ENCODE measurements at regions not wholly inside any gene's neighbourhood (a gene's known extent, or its start where the extent isn't known, plus 50 kb on each side); places are given as distances from the start of the nearest gene placed in this dataset.
A peak's percentile ranks its signal among the peaks of the same experiment; 100 is the strongest.
"Not testable (repeated sequence)": the region's sequence is repeated elsewhere in the genome, so short reads cannot be mapped to it uniquely, and the experiment has no call there.

GRCh38 chr9:104993291-104993963 lies 65.5 kb upstream of the ABCA1 start:
- no peak overlapping the region for H3K4me3 ChIP-seq (replicated peaks; ENCODE audit: low read depth, low read length)

GRCh38 chr9:104997536-104997935 lies 69.6 kb upstream of the ABCA1 start:
- DNase-seq (ENCODE audit: low read depth), result no peak
- no peak for TF ChIP-seq CTCF (IDR thresholded peaks at IDR 0.05; ENCODE audit: low read length, missing control alignments)
- H3K4me3 ChIP-seq (replicated peaks; ENCODE audit: low read depth, low read length), result no peak overlapping the region

More at GRCh38 chr9:104993291-104993963, 65.5 kb upstream of the ABCA1 start:
- DNase-seq (ENCODE audit: low read depth), result peak; percentile 95
- no peak for TF ChIP-seq CTCF (IDR thresholded peaks at IDR 0.05; ENCODE audit: low read length, missing control alignments)

GRCh38 chr9:104999136-104999535 lies 71.2 kb upstream of the ABCA1 start:
- TF ChIP-seq CTCF (IDR thresholded peaks at IDR 0.05; ENCODE audit: low read length, missing control alignments), result no peak
- no peak overlapping the region for H3K4me3 ChIP-seq (replicated peaks; ENCODE audit: low read depth, low read length)
- no peak for DNase-seq (ENCODE audit: low read depth)

GRCh38 chr9:105000529-105000928 lies 72.6 kb upstream of the ABCA1 start:
- not testable (repeated sequence) for DNase-seq (ENCODE audit: low read depth); H3K4me3 ChIP-seq (replicated peaks; ENCODE audit: low read depth, low read length)

GRCh38 chr9:105004466-105005090 lies 76.6 kb upstream of the ABCA1 start:
- TF ChIP-seq CTCF (IDR thresholded peaks at IDR 0.05; ENCODE audit: low read length, missing control alignments), result no peak
- no peak overlapping the region for H3K4me3 ChIP-seq (replicated peaks; ENCODE audit: low read depth, low read length)
- DNase-seq (ENCODE audit: low read depth), result no peak

GRCh38 chr9:105005186-105005585 lies 77.2 kb upstream of the ABCA1 start:
- TF ChIP-seq CTCF (IDR thresholded peaks at IDR 0.05; ENCODE audit: low read length, missing control alignments), result no peak
- no peak overlapping the region for H3K4me3 ChIP-seq (replicated peaks; ENCODE audit: low read depth, low read length)
- DNase-seq (ENCODE audit: low read depth), result no peak

GRCh38 chr9:105006514-105006913 lies 78.6 kb upstream of the ABCA1 start:
- no peak overlapping the region for H3K4me3 ChIP-seq (replicated peaks; ENCODE audit: low read depth, low read length)
- no peak for DNase-seq (ENCODE audit: low read depth)
- TF ChIP-seq CTCF (IDR thresholded peaks at IDR 0.05; ENCODE audit: low read length, missing control alignments), result no peak
